GM18517 (cell line): ENCODE measurements at regions not wholly inside any gene's neighbourhood (a gene's known extent, or its start where the extent isn't known, plus 50 kb on each side); places are given as distances from the start of the nearest gene placed in this dataset.

Source experiments
- ATAC-seq: cut with Tn5 transposase; IDR thresholded peaks from one replicate; pipeline ENCODE4 v1.9.1; 2021; ENCODE audit warnings: mild to moderate bottlenecking, moderate library complexity; ENCODE audit not compliant: unreplicated experiment

DNA sequence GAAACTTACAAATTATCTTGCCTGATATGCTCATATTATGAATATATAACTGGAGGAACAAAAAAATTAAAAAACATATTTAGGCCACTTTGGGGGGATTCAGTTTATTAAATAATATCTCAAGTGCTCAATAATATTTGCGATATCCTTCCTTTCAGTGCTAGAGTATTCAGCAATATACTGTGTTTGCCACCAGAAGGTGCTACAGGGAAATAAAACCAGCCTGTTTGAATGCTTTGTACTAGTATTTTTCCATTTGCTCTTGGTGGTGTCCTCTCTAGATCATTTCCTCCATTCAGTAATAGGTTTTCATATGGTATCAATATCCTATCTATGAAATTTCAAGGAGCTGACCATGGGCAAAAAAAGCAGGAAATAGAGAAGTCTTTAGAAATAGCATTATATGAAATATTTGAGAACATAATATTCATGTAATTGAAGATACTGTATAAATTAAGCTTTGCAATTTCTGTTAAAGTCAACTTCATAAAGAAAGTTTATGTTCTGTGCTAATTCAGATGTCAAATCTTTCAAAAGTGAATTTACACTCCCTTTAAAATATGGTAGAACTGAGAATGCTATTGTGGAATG lies 106.2 kb upstream of the NAV3 start:
- ATAC-seq: no peak

- no peak for ATAC-seq
These were observed 107.4 kb upstream of the NAV3 start for GRCh38 chr12:77723308-77723707.

DNA sequence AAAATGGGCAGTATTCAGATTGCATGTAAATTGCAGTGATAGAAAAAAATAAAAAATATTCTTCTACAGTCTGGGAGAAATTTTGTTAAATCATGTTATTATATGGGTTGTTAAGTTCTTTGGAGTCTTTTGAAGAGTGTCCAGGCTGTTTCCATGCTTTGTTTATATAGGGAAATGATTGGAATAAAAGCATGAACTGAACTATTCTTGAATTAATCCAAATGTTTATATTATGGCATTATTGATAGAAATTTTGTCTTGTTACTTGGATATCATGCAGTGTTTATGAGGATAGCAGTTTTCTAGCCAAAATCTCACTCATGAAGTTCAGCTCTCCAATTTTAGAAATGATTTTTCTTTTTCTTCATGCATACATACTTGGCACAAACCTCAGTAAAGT lies 108.2 kb upstream of the NAV3 start:
- ATAC-seq: no peak

DNA sequence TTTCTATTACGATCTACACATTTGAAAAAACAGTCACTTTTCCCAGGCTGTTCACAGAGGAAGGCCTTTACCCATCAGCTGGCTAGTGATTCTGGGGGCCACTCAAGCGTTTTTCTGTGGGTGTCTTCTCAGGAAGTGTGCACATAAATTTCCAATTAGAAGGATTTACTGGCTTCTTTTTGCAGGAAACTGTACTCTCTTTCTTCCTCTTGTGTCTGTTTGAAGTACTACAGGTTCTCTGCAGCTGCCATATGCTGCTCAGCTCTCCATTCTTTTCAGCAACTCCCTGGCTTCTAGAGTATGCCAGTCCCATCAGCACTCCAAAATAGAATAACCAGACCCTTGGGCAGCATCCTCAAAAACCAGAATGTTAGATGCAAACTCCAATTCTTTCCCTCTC lies 110.4 kb upstream of the NAV3 start:
- ATAC-seq: no peak

- ATAC-seq: no peak
These were observed 120.5 kb upstream of the NAV3 start for GRCh38 chr12:77710209-77710608.

GRCh38 chr12:77697126-77697525 lies 133.6 kb upstream of the NAV3 start:
- no peak for ATAC-seq

- no peak for ATAC-seq
These were observed 134.5 kb upstream of the NAV3 start for GRCh38 chr12:77696183-77696582.

DNA sequence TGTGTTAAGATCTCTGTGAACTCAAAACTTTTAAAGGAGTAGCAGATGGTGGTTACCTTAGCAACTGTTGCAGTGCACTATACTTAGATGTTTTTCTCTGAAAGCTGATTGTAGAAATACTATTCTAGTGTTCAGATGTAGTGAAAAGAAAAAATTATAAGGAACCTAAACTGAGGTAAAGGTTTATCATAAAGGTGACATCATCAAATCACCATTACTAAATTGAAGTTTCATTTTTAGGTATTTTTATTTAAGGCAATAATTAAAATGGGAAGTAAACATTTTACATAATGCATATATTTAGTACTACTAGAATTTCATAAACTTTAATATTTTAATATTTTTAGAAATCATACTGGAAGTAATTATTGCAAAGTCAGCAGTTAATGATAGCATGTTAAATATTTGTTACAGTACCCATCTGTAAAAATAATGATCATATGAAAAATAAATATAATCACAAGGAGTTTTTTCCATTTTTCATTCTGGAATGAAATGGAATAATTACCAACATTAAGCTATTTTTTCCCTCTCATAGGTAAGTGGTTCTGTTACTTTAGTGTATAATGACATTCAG lies 141.1 kb upstream of the NAV3 start:
- no peak for ATAC-seq

DNA sequence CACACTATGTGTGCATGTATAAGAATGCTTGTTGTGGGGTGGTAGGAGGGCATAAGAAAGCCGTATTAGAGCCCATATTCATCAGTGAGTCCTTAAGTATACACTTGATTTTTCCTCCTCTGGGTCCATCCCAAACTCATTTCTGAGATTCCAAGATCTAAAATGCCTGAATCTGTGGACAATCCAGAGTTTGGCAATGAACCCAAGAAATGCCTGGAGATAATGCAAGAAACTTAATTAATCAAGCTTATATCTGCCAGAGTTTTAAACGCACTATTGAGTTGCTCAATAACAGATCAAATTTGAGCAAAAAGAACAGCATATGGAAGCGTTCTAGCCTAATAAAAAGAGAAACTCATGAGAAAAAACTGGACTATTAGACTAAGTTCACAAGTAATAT lies 143.4 kb upstream of the NAV3 start:
- no peak for ATAC-seq

DNA sequence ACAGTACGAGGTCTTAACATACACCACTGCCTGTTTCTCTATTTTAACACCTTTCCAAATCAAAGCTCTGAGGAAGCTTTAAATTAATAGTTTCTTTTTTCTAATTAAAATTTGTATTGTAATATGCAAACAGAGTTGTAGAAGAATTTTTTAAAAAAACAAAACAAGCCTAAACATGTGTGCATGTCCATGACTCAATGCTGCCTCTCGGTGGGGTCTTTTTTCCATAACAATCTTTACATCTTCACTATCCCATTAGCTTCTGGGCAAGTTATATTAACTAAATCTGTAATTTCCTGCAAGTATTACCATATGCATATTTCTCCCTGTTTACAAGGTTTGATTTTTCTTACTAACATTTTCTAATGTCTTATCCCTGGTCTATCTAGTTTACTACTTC lies 143.9 kb upstream of the NAV3 start:
- no peak for ATAC-seq

GRCh38 chr12:77685901-77686300 lies 144.8 kb upstream of the NAV3 start:
- ATAC-seq: no peak

DNA sequence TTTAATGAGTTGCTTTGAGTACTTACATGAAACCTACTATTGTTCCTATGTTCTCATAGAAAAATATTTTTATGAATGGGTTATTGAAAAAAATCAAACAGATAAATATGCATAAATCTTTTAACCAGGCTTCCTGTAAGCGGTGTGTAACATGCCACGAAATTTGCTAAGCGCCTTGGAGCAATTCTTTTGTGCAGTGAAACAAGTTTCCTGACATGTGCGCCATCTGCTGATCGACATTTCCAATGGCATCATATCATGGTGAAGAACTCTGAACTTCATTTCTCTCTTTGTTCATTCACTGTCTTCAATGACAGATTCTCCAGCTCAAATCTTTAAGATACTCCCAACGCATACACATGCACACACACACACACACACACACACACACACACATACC lies 145.6 kb upstream of the NAV3 start:
- peak; percentile 78 for ATAC-seq

GRCh38 chr12:77682488-77682887 lies 148.2 kb upstream of the NAV3 start:
- no peak for ATAC-seq

DNA sequence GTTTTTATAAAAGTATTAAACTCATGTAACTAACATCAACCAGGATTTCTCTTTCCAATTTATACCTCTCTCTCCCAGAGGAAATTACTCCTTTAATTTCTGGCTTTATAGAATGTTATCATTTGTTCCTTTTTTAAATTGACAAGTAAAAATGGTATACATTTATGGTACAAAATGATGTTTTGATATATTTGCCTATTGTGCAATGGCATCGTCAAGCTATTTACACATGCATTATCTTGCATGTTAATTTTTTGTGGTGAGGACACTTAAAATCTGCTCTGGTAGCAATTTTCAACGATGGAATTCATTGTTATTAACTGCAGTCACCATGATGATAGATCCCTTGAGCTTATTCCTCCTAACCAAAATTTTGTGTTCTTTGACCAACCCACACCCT lies 149.0 kb upstream of the NAV3 start:
- ATAC-seq: no peak

DNA sequence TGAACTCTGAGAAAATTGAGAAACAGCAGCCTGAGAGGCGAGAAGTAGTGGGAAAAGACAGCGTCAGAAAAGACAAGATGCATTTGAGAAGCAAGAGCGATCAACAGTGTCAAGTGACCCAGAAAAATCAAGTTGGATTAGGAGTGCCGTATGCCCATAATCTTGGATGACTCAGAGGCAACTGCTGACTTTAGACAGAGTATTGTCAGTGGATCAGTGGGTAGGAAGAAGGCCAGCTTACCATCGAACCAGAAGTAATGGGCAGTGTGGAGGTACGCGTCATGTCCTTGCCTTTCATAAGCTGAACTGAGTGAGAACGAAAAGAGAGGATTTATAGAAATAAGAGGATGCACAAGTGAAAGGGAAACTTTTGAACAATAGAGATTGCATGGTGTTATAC lies 151.0 kb upstream of the NAV3 start:
- no peak for ATAC-seq

GRCh38 chr12:77678621-77679020 lies 152.1 kb upstream of the NAV3 start:
- no peak for ATAC-seq

DNA sequence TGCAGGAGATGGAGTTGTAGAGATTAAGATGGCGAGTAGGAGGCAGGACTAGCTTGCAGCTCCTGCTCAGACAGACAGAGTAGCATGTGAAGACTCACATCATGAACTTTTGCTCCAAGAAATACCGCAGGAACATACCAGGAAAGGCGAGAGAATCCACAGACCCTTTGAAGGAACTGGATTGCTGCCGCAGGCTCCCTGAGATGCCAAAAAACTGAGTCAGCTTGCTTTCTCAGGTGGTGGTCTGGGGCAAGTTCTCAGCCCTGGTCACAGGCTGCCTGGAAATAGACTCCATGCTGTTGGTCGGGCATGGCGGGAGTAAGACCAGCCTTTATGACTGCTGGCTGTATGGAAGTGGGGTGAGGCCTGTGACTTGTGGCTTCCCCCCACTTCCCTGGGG lies 163.6 kb upstream of the NAV3 start:
- no peak for ATAC-seq

DNA sequence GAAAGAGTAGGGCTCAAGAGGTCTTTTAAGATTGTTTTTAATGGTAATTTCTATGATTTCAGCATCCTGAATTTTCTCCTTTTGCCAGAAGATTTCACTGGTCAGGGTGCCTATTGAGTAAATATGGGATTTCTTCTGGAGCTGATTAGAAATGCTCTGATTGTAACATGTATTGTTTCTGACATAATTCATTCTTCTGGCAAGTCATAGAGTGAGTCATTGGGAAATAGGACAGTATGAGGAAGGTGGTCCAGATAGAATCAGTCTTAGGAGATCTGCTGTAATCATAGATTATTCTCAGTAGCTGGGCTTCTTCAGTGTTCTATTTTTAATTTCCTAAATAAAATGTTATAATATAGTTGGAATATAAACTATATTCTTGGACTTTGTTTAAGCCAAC lies 182.0 kb upstream of the NAV3 start:
- no peak for ATAC-seq

GRCh38 chr12:77645966-77646598 lies 184.6 kb upstream of the NAV3 start:
- no peak for ATAC-seq

- no peak for ATAC-seq
These were observed 185.6 kb upstream of the NAV3 start for GRCh38 chr12:77644915-77645605.

DNA sequence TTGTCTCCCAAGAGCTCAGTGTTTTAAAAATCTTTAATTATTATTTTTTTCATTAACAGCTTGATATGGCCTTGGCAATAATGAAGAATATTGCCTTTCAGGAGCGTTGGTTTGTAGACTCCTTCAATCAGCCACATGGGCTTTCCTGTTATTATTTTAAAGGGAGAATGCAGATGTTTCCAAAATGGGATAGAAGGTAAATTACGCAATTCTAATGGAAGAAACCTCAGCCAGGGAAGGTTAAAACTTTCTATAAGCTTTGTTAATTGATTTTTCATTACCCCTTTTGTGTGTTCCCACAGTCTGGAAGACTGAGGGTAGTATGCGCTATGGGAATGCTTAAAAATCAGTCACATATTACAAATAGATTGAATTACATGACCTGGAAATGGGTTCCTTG lies 188.4 kb upstream of the NAV3 start:
- ATAC-seq: no peak

DNA sequence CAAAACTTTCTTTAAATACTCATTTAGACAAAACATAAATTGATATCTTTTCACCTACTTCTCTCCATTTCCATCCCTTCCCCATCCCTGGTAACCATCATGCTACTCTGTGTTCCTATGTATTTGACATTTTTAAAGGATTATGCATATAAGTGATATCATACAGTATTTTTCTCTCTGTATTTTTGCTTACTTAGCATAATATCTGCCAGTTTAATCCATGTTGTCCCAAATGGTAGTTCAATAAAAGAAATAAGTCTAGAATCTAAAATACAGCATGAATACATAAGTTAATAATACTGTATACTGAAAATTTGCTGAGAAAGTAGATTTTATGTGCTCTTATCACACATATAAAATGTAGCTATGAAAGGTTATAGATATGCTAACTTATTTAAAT lies 190.3 kb upstream of the NAV3 start:
- no peak for ATAC-seq
